ENCODE measurements at regions not wholly inside any gene's neighbourhood (a gene's known extent, or its start where the extent isn't known, plus 50 kb on each side); places are given as distances from the start of the nearest gene placed in this dataset.

DNA sequence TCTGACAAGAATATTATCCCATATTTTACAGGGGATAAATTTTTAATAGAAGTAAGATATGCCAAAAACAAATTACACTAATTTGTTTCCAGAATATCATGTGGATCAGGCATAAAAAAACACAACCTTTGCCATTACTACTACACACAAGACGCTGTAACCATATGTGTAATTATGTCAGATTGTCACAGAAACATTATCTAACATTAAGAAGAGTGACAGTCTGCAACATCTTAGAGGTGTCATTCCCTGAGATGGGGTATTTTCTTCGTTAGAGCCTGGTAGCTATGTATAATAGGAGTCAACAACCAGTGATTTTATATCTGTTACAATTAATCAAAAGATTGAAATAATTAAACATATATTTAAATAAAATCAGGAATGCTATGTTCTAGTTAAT lies 518.9 kb downstream of the RERGL start:
- TF ChIP-seq, protein P1, sequence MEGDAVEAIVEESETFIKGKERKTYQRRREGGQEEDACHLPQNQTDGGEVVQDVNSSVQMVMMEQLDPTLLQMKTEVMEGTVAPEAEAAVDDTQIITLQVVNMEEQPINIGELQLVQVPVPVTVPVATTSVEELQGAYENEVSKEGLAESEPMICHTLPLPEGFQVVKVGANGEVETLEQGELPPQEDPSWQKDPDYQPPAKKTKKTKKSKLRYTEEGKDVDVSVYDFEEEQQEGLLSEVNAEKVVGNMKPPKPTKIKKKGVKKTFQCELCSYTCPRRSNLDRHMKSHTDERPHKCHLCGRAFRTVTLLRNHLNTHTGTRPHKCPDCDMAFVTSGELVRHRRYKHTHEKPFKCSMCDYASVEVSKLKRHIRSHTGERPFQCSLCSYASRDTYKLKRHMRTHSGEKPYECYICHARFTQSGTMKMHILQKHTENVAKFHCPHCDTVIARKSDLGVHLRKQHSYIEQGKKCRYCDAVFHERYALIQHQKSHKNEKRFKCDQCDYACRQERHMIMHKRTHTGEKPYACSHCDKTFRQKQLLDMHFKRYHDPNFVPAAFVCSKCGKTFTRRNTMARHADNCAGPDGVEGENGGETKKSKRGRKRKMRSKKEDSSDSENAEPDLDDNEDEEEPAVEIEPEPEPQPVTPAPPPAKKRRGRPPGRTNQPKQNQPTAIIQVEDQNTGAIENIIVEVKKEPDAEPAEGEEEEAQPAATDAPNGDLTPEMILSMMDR (conservative IDR thresholded peaks at IDR 0.05; ENCODE audit: low read length), result no peak
- TF ChIP-seq EZH2phosphoT487 (IDR thresholded peaks at IDR 0.05; ENCODE audit: borderline replicate concordance), result no peak
